DND-41 (cell line): ENCODE measurements at regions not wholly inside any gene's neighbourhood (a gene's known extent, or its start where the extent isn't known, plus 50 kb on each side); places are given as distances from the start of the nearest gene placed in this dataset.
A peak's percentile ranks its signal among the peaks of the same experiment; 100 is the strongest.

Experiments
- ATAC-seq: fragments of 200-7000 bp; cut with Tn5 transposase; 3 replicates; pipeline ENCODE4 v1.9.1; 2021; ENCODE audit warnings: low read depth; ENCODE audit not compliant: insufficient read depth
- DNase-seq: peaks from one replicate; pipeline ENCODE4 v3.0.0-alpha.2; 2020
- H2AFZ ChIP-seq: 2 replicates; pipeline ENCODE4 v1.6.0; 2012; ENCODE audit warnings: low read depth, low read length
- H3K27ac ChIP-seq: 2 replicates; pipeline ENCODE4 v1.5.1; 2012; ENCODE audit warnings: low read length, inconsistent platforms
- H3K27me3 ChIP-seq: fragments of 200-600 bp; sonication (generic); 2 replicates; pipeline ENCODE4 v1.6.0; 2012; ENCODE audit warnings: low read length, mild to moderate bottlenecking, inconsistent platforms; ENCODE audit not compliant: insufficient read depth, poor library complexity
- H3K36me3 ChIP-seq: 2 replicates; pipeline ENCODE4 v1.5.1; 2012; ENCODE audit warnings: low read length, inconsistent platforms; ENCODE audit not compliant: insufficient read depth
- H3K4me1 ChIP-seq: 2 replicates; pipeline ENCODE4 v1.5.1; 2012; ENCODE audit warnings: mild to moderate bottlenecking, low read length; ENCODE audit not compliant: insufficient read depth
- H3K4me2 ChIP-seq: 2 replicates; pipeline ENCODE4 v1.6.0; 2012; ENCODE audit warnings: mild to moderate bottlenecking, moderate library complexity, low read length, inconsistent platforms; ENCODE audit not compliant: insufficient read depth
- H3K4me3 ChIP-seq, 2 experiments: fragments of 200-600 bp in 1 of 2; shearing (Covaris generic) in 1 of 2; 2 replicates each; pipeline ENCODE4 v1.5.1; 2012 to 2016; ENCODE audit warnings: inconsistent platforms in 2 of 2, low read length in 2 of 2, mild to moderate bottlenecking in 2 of 2, low read depth in 1 of 2, moderate library complexity in 1 of 2
- H3K79me2 ChIP-seq: 2 replicates; pipeline ENCODE4 v1.6.0; 2012; ENCODE audit warnings: low read length, inconsistent platforms; ENCODE audit not compliant: insufficient read depth
- H3K9ac ChIP-seq: 2 replicates; pipeline ENCODE4 v1.6.0; 2012; ENCODE audit warnings: low read depth, mild to moderate bottlenecking, inconsistent platforms, low read length, moderate library complexity
- H3K9me3 ChIP-seq: 2 replicates; pipeline ENCODE4 v1.5.1; 2012; ENCODE audit warnings: low read length, moderate library complexity, mild to moderate bottlenecking, inconsistent platforms; ENCODE audit not compliant: insufficient read depth, severe bottlenecking
- H4K20me1 ChIP-seq: 2 replicates; pipeline ENCODE4 v1.6.0; 2012; ENCODE audit warnings: low read length; ENCODE audit not compliant: insufficient read depth
- EZH2 ChIP-seq: IDR thresholded peaks from 3 replicates; pipeline ENCODE4 v1.6.1; 2012; ENCODE audit warnings: borderline replicate concordance, low read depth, mild to moderate bottlenecking, moderate library complexity, low read length, inconsistent platforms; ENCODE audit not compliant: severe bottlenecking
- TF ChIP-seq, protein P1 (sequence below): IDR thresholded peaks from 2 replicates; pipeline ENCODE4 v1.5.1; 2012; ENCODE audit warnings: borderline replicate concordance, low read length, moderate library complexity, mild to moderate bottlenecking; ENCODE audit not compliant: poor library complexity, severe bottlenecking; ENCODE audit errors: extremely low read depth

- H3K4me3 ChIP-seq, result no peak overlapping the region
- peak overlapping the region; percentile 74 for H3K27ac ChIP-seq
- H3K9ac ChIP-seq, result no peak overlapping the region; the same call in 1 of the 2 replicates
- H3K9me3 ChIP-seq, result no peaks in the 10 kb centered on the region
- no peak for TF ChIP-seq EZH2
- TF ChIP-seq, protein P1, sequence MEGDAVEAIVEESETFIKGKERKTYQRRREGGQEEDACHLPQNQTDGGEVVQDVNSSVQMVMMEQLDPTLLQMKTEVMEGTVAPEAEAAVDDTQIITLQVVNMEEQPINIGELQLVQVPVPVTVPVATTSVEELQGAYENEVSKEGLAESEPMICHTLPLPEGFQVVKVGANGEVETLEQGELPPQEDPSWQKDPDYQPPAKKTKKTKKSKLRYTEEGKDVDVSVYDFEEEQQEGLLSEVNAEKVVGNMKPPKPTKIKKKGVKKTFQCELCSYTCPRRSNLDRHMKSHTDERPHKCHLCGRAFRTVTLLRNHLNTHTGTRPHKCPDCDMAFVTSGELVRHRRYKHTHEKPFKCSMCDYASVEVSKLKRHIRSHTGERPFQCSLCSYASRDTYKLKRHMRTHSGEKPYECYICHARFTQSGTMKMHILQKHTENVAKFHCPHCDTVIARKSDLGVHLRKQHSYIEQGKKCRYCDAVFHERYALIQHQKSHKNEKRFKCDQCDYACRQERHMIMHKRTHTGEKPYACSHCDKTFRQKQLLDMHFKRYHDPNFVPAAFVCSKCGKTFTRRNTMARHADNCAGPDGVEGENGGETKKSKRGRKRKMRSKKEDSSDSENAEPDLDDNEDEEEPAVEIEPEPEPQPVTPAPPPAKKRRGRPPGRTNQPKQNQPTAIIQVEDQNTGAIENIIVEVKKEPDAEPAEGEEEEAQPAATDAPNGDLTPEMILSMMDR, result no peak
- H4K20me1 ChIP-seq, result no peaks in the 10 kb centered on the region
- no peaks in the 10 kb centered on the region for H3K36me3 ChIP-seq
- H3K4me1 ChIP-seq, result peaks cover 36% of the 10 kb centered on the region
- H3K27me3 ChIP-seq, result no peaks in the 10 kb centered on the region
- ATAC-seq (peak; percentile 73), DNase-seq (peak; percentile 30)
- no peaks in the 10 kb centered on the region for H3K79me2 ChIP-seq
- H3K4me2 ChIP-seq, result peak overlapping the region; percentile 12; the same call in 1 of the 2 replicates
- H2AFZ ChIP-seq, result peak overlapping the region; percentile 71
Observed at GRCh38 chr3:34141841-34142337, 343.5 kb downstream of the PDCD6IP start.

DNA sequence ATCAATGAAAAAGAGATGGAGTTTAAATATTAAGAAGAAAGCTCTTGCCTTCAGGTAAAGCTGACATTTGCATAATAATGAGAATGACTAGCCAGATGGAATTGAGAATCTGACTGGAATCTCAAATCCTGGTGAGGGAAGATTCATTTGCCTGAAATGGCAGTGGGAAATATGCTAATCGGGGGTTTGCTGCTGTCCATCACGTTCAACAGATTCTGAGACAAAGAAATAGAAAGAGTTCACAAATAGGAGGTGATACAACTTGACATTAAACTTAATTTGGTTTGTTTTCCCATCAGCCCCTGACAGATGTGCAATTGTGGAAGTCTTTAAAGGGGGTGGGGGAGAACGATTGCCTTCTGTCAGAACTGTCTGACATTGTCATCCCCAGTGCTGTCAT lies 347.4 kb downstream of the PDCD6IP start:
- H3K27ac ChIP-seq, result no peak overlapping the region
- ATAC-seq, result no peak
- TF ChIP-seq, protein P1, result no peak
- TF ChIP-seq EZH2, result no peak

GRCh38 chr3:34146596-34146995 lies 348.2 kb downstream of the PDCD6IP start:
- TF ChIP-seq, protein P1, result no peak
- no peak for TF ChIP-seq EZH2

More for the DNA sequence above, 347.4 kb downstream of the PDCD6IP start:
- Histone ChIP-seq H3K79me2 (no peaks in the 10 kb centered on the region), H3K36me3 (no peaks in the 10 kb centered on the region), H3K27me3 (no peaks in the 10 kb centered on the region), H2AFZ (no peak overlapping the region), H3K9me3 (no peaks in the 10 kb centered on the region), H4K20me1 (no peaks in the 10 kb centered on the region), H3K4me3 (no peak overlapping the region), H3K9ac (no peak overlapping the region), H3K4me2 (no peak overlapping the region), H3K4me1 (peaks cover 45% of the 10 kb centered on the region)
- DNase-seq, result no peak

GRCh38 chr3:34150992-34151391 lies 352.6 kb downstream of the PDCD6IP start:
- ATAC-seq (no peak), DNase-seq (no peak)
- TF ChIP-seq, protein P1, result no peak
- TF ChIP-seq EZH2, result no peak
- H3K4me2 ChIP-seq, result no peak overlapping the region
- no peaks in the 10 kb centered on the region for H3K9me3 ChIP-seq
- H3K4me3 ChIP-seq, result no peak overlapping the region
- no peaks in the 10 kb centered on the region for H3K79me2 ChIP-seq
- no peak overlapping the region for H3K27ac ChIP-seq
- no peaks in the 10 kb centered on the region for H3K27me3 ChIP-seq
- peaks cover 33% of the 10 kb centered on the region for H3K4me1 ChIP-seq
- H4K20me1 ChIP-seq, result no peaks in the 10 kb centered on the region
- no peak overlapping the region; the same call in none of the 2 replicates for H2AFZ ChIP-seq
- H3K36me3 ChIP-seq, result no peaks in the 10 kb centered on the region
- H3K9ac ChIP-seq, result no peak overlapping the region

More at GRCh38 chr3:34146596-34146995, 348.2 kb downstream of the PDCD6IP start:
- Histone ChIP-seq H3K27me3 (no peaks in the 10 kb centered on the region), H4K20me1 (no peaks in the 10 kb centered on the region), H3K79me2 (no peaks in the 10 kb centered on the region), H3K27ac (peak overlapping the region; percentile 56), H3K4me2 (no peak overlapping the region), H3K36me3 (no peaks in the 10 kb centered on the region), H3K4me1 (peaks cover 44% of the 10 kb centered on the region), H3K9me3 (no peaks in the 10 kb centered on the region), H3K9ac (no peak overlapping the region), H2AFZ (peak overlapping the region; percentile 32; the same call in 1 of the 2 replicates), H3K4me3 (no peak overlapping the region)
- ATAC-seq (peak; percentile 74), DNase-seq (no peak)
